H9 (cell line): ENCODE measurements at regions not wholly inside any gene's neighbourhood (a gene's known extent, or its start where the extent isn't known, plus 50 kb on each side); places are given as distances from the start of the nearest gene placed in this dataset.

ENCODE experiments used
- DNase-seq: peaks from one replicate; pipeline ENCODE4 v3.0.0-alpha.2; 2017
- H2AFZ ChIP-seq: one replicate; pipeline ENCODE4 v1.6.1; 2013; ENCODE audit warnings: mild to moderate bottlenecking, low read length, control low read depth, moderate library complexity
- H2AK5ac ChIP-seq: 2 replicates; pipeline ENCODE4 v1.6.1; 2013; ENCODE audit warnings: low read length, control low read depth, mixed read lengths; ENCODE audit not compliant: insufficient read length
- H2BK120ac ChIP-seq: one replicate; pipeline ENCODE4 v1.6.1; 2013; ENCODE audit warnings: low read depth, mild to moderate bottlenecking, low read length, control low read depth, inconsistent platforms; ENCODE audit not compliant: poor library complexity, severe bottlenecking
- H2BK12ac ChIP-seq: 2 replicates; pipeline ENCODE4 v1.6.1; 2013; ENCODE audit warnings: low read length, control low read depth, mixed read lengths, low read depth; ENCODE audit not compliant: insufficient read length
- H2BK15ac ChIP-seq: 2 replicates; pipeline ENCODE4 v1.6.1; 2013; ENCODE audit warnings: low read depth, low read length, control low read depth
- H2BK20ac ChIP-seq: one replicate; pipeline ENCODE4 v1.6.1; 2013; ENCODE audit warnings: low read depth, mild to moderate bottlenecking, low read length, control low read depth, inconsistent platforms; ENCODE audit not compliant: poor library complexity, severe bottlenecking
- H2BK5ac ChIP-seq: 2 replicates; pipeline ENCODE4 v1.6.1; 2013; ENCODE audit warnings: low read length, control low read depth, mixed read lengths; ENCODE audit not compliant: insufficient read length
- H3K14ac ChIP-seq: 2 replicates; pipeline ENCODE4 v1.6.1; 2013; ENCODE audit warnings: low read length, control low read depth; ENCODE audit not compliant: insufficient read depth
- H3K18ac ChIP-seq: 2 replicates; pipeline ENCODE4 v1.6.1; 2013; ENCODE audit warnings: low read depth, mild to moderate bottlenecking, mixed read lengths, low read length, control low read depth; ENCODE audit not compliant: insufficient read length
- H3K23ac ChIP-seq: 2 replicates; pipeline ENCODE4 v1.6.1; 2013; ENCODE audit warnings: low read length, control low read depth, mixed read lengths, low read depth; ENCODE audit not compliant: insufficient read length
- H3K23me2 ChIP-seq: 2 replicates; pipeline ENCODE4 v1.6.1; 2013; ENCODE audit warnings: low read depth, mild to moderate bottlenecking, mixed read lengths, low read length, control low read depth; ENCODE audit not compliant: insufficient read length, poor library complexity, severe bottlenecking
- H3K27ac ChIP-seq: 2 replicates; pipeline ENCODE4 v1.5.1; 2013; ENCODE audit warnings: low read length, control low read depth, mixed read lengths, low read depth; ENCODE audit not compliant: insufficient read length
- H3K27me3 ChIP-seq: 2 replicates; pipeline ENCODE4 v1.6.1; 2013; ENCODE audit warnings: low read length, control low read depth, inconsistent platforms; ENCODE audit not compliant: insufficient read depth
- H3K4ac ChIP-seq: 2 replicates; pipeline ENCODE4 v1.6.1; 2013; ENCODE audit warnings: low read depth, mild to moderate bottlenecking, control low read depth, inconsistent platforms, low read length, moderate library complexity
- H3K4me1 ChIP-seq: 2 replicates; pipeline ENCODE4 v1.6.1; 2013; ENCODE audit warnings: low read length, control low read depth, inconsistent platforms; ENCODE audit not compliant: insufficient read depth
- H3K4me2 ChIP-seq: 2 replicates; pipeline ENCODE4 v1.6.1; 2013; ENCODE audit warnings: low read length, control low read depth, mixed read lengths; ENCODE audit not compliant: insufficient read length, insufficient read depth
- H3K56ac ChIP-seq: 2 replicates; pipeline ENCODE4 v1.6.1; 2013; ENCODE audit warnings: low read depth, mild to moderate bottlenecking, mixed read lengths, low read length, control low read depth; ENCODE audit not compliant: insufficient read length
- H3K79me1 ChIP-seq: 2 replicates; pipeline ENCODE4 v1.6.1; 2013; ENCODE audit warnings: low read depth, mild to moderate bottlenecking, moderate library complexity, low read length, control low read depth, inconsistent platforms; ENCODE audit not compliant: insufficient read depth, poor library complexity, severe bottlenecking
- H3K79me2 ChIP-seq: 2 replicates; pipeline ENCODE4 v1.6.1; 2013; ENCODE audit warnings: low read length, control low read depth, inconsistent platforms; ENCODE audit not compliant: insufficient read depth
- H3K9ac ChIP-seq: 2 replicates; pipeline ENCODE4 v1.6.1; 2013; ENCODE audit warnings: low read length, control low read depth, mixed read lengths; ENCODE audit not compliant: insufficient read length; ENCODE audit errors: extremely low read depth
- H3K9me3 ChIP-seq: one replicate; pipeline ENCODE4 v1.6.1; 2013; ENCODE audit warnings: low read depth, low read length, inconsistent platforms; ENCODE audit not compliant: control insufficient read depth
- H3T11ph ChIP-seq: one replicate; pipeline ENCODE4 v1.6.1; 2013; ENCODE audit warnings: mild to moderate bottlenecking, low read length, control low read depth, inconsistent platforms
- H4K20me1 ChIP-seq: one replicate; pipeline ENCODE4 v1.6.1; 2013; ENCODE audit not compliant: control insufficient read depth, insufficient read length, insufficient read depth
- H4K5ac ChIP-seq: 2 replicates; pipeline ENCODE4 v1.6.1; 2013; ENCODE audit warnings: low read depth, mild to moderate bottlenecking, mixed read lengths, low read length, control low read depth; ENCODE audit not compliant: insufficient read length
- H4K8ac ChIP-seq: replicated peaks from 2 replicates; pipeline ENCODE4 v1.6.1; 2013; ENCODE audit warnings: low read length, control low read depth, mixed read lengths, low read depth; ENCODE audit not compliant: insufficient read length
- H4K91ac ChIP-seq: 2 replicates; pipeline ENCODE4 v1.6.1; 2013; ENCODE audit warnings: low read depth, mild to moderate bottlenecking, moderate library complexity, mixed read lengths, low read length, control low read depth; ENCODE audit not compliant: insufficient read length
- H3K27ac Mint-ChIP-seq, 3 experiments: 2 replicates in 2 of 3; 3 replicates in 1 of 3; pipeline ENCODE4 v1.8.0; 2020 to 2021; ENCODE audit warnings: mixed read lengths in 3 of 3, mild to moderate bottlenecking in 1 of 3, moderate library complexity in 1 of 3
- H3K27me3 Mint-ChIP-seq: 2 replicates; pipeline ENCODE4 v1.8.0; 2021; ENCODE audit warnings: low read depth, mild to moderate bottlenecking, moderate library complexity, mixed read lengths
- H3K36me3 Mint-ChIP-seq, 3 experiments: 2 replicates in 2 of 3; 3 replicates in 1 of 3; pipeline ENCODE4 v1.8.0; 2020 to 2021; ENCODE audit warnings: low read depth in 3 of 3, mixed read lengths in 3 of 3; ENCODE audit not compliant: insufficient read depth in 1 of 3
- H3K4me1 Mint-ChIP-seq, 2 experiments: 2 replicates each; pipeline ENCODE4 v1.8.0; 2020; ENCODE audit warnings: mixed read lengths in 2 of 2
- H3K4me3 Mint-ChIP-seq, 2 experiments: 2 replicates in 1 of 2; 3 replicates in 1 of 2; pipeline ENCODE4 v1.8.0; 2020 to 2021; ENCODE audit warnings: mild to moderate bottlenecking in 2 of 2, mixed read lengths in 2 of 2, moderate library complexity in 1 of 2
- H3K9me3 Mint-ChIP-seq, 2 experiments: 2 replicates in 1 of 2; 3 replicates in 1 of 2; pipeline ENCODE4 v1.8.0; 2020; ENCODE audit warnings: mild to moderate bottlenecking in 2 of 2, mixed read lengths in 2 of 2, moderate library complexity in 1 of 2
- WGBS: extraction: QIAGEN DNeasy Blood & Tissue Kit; methylation state at CpG from one replicate; pipeline ENCODE4 v1.1.7; 2013; ENCODE audit warnings: missing lambda C conversion rate, low lambda C conversion rate, mixed read lengths; ENCODE audit not compliant: insufficient read length; ENCODE audit errors: extremely low coverage; 5-methylcytosine and 5-hydroxymethylcytosine counted together
- TF ChIP-seq, protein P1 (sequence below): fragments of 200-600 bp; sonication (generic); conservative IDR thresholded peaks from 3 replicates; pipeline ENCODE4 v1.8.0; 2021; ENCODE audit warnings: antibody characterized with exemption, mild to moderate bottlenecking

DNA sequence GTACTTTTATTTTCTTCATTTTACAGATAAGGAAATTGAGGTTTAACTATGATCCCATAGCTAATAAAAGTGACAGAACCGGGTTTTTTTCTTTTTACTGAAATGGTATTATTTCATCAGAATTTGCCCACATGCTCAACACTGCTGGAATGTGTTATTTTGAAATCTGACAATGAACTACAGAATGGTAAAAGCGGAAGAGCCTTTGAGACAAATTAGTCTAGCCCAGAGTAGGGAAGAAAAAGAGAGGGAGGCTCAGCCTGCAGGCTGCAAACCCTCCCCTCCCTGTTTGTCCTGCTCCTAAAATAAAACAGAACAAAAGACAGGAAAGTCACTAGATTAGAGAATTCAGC, 100.3 kb upstream of the LIPC start:
- Histone ChIP-seq H3K14ac (no peak overlapping the region), H2AFZ (no peak overlapping the region), H2BK15ac (no peak overlapping the region), H3K56ac (no peak overlapping the region), H2BK120ac (no peak overlapping the region), H2AK5ac (no peak overlapping the region), H3K4me1 (peaks cover 8% of the 10 kb centered on the region; the same call in 1 of the 2 replicates), H3K27ac (peak overlapping the region; percentile 2), H3K9ac (no peak overlapping the region), H3K27me3 (no peaks in the 10 kb centered on the region), H3K79me2 (no peaks in the 10 kb centered on the region), H4K8ac (no peak overlapping the region), H3K9me3 (no peaks in the 10 kb centered on the region), H2BK12ac (no peak overlapping the region), H3K79me1 (no peaks in the 10 kb centered on the region), H4K91ac (no peak overlapping the region), H3K4ac (no peak overlapping the region), H3K18ac (no peak overlapping the region), H3K23me2 (no peaks in the 10 kb centered on the region), H2BK20ac (no peak overlapping the region), H2BK5ac (no peak overlapping the region), H3T11ph (no peak overlapping the region), H3K23ac (no peak overlapping the region), H4K5ac (no peak overlapping the region), H3K4me2 (no peak overlapping the region), H4K20me1 (no peaks in the 10 kb centered on the region)
- H3K36me3 Mint-ChIP-seq = peaks cover 0 to 15% (median 5%) of the 10 kb centered on the region in 3 experiments; a peak in 5 of 7 replicates
- no CpG with 5 or more reads among the region's 2 CpGs for WGBS
- H3K27me3 Mint-ChIP-seq = no peaks in the 10 kb centered on the region
- peak overlapping the region in 1 of 3 experiments; percentile 96; a peak in 3 of 7 replicates for H3K27ac Mint-ChIP-seq
- DNase-seq = no peak
- H3K4me1 Mint-ChIP-seq = peaks cover 35 to 37% of the 10 kb centered on the region in 2 experiments
- no peak overlapping the region for H3K4me3 Mint-ChIP-seq
- H3K9me3 Mint-ChIP-seq = peaks cover 6 to 13% of the 10 kb centered on the region in 2 experiments; a peak in 4 of 5 replicates
- TF ChIP-seq, protein P1, sequence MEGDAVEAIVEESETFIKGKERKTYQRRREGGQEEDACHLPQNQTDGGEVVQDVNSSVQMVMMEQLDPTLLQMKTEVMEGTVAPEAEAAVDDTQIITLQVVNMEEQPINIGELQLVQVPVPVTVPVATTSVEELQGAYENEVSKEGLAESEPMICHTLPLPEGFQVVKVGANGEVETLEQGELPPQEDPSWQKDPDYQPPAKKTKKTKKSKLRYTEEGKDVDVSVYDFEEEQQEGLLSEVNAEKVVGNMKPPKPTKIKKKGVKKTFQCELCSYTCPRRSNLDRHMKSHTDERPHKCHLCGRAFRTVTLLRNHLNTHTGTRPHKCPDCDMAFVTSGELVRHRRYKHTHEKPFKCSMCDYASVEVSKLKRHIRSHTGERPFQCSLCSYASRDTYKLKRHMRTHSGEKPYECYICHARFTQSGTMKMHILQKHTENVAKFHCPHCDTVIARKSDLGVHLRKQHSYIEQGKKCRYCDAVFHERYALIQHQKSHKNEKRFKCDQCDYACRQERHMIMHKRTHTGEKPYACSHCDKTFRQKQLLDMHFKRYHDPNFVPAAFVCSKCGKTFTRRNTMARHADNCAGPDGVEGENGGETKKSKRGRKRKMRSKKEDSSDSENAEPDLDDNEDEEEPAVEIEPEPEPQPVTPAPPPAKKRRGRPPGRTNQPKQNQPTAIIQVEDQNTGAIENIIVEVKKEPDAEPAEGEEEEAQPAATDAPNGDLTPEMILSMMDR = no peak
